NCI-H2196 (cell line): ENCODE measurements at regions not wholly inside any gene's neighbourhood (a gene's known extent, or its start where the extent isn't known, plus 50 kb on each side); places are given as distances from the start of the nearest gene placed in this dataset.

ENCODE experiments used
- DNase-seq: peaks from one replicate; lab custom pipeline; 2025; ENCODE audit not compliant: unreplicated experiment; lab: John Stamatoyannopoulos, UW

- no peak for DNase-seq
These were observed 78.4 kb upstream of the MED9 start for GRCh38 chr17:17398188-17398942.

- no peak for DNase-seq
These were observed 77.6 kb upstream of the MED9 start for GRCh38 chr17:17398943-17399926.

GRCh38 chr17:17400070-17400469 lies 76.7 kb upstream of the MED9 start:
- DNase-seq = no peak

GRCh38 chr17:17400566-17401184 lies 76.1 kb upstream of the MED9 start:
- no peak for DNase-seq

GRCh38 chr17:17401271-17401781 lies 75.5 kb upstream of the MED9 start:
- DNase-seq = no peak

GRCh38 chr17:17402558-17402957 lies 74.2 kb upstream of the MED9 start:
- DNase-seq = no peak

GRCh38 chr17:17403065-17403464 lies 73.7 kb upstream of the MED9 start:
- DNase-seq = no peak

- no peak for DNase-seq
These were observed 72.8 kb upstream of the MED9 start for GRCh38 chr17:17403899-17404576.

- no peak for DNase-seq
These were observed 71.1 kb upstream of the MED9 start for GRCh38 chr17:17405673-17406072.

GRCh38 chr17:17406225-17406624 lies 70.6 kb upstream of the MED9 start:
- DNase-seq = no peak

- no peak for DNase-seq
These were observed 68.5 kb upstream of the MED9 start for GRCh38 chr17:17408236-17408794.

GRCh38 chr17:17410357-17410756 lies 66.4 kb upstream of the MED9 start:
- no peak for DNase-seq

- no peak for DNase-seq
These were observed 65.1 kb upstream of the MED9 start for GRCh38 chr17:17411692-17412091.

GRCh38 chr17:17412326-17412725 lies 64.5 kb upstream of the MED9 start:
- no peak for DNase-seq

- no peak for DNase-seq
These were observed 63.5 kb upstream of the MED9 start for GRCh38 chr17:17413215-17413792.

GRCh38 chr17:17413821-17414220 lies 63.0 kb upstream of the MED9 start:
- no peak for DNase-seq

GRCh38 chr17:17414341-17414805 lies 62.4 kb upstream of the MED9 start:
- DNase-seq = no peak

GRCh38 chr17:17415006-17415405 lies 61.8 kb upstream of the MED9 start:
- DNase-seq = no peak

GRCh38 chr17:17416007-17416399 lies 60.8 kb upstream of the MED9 start:
- peak; percentile 70 for DNase-seq
